ENCODE measurements at regions not wholly inside any gene's neighbourhood (a gene's known extent, or its start where the extent isn't known, plus 50 kb on each side); places are given as distances from the start of the nearest gene placed in this dataset.

GRCh38 chr5:56499901-56500300 lies 266.8 kb upstream of the ANKRD55 start:
- ChIA-PET CTCF (interaction anchor here (0.5 kb wide), 1 partner anchor 368 kb away, joined by 3 read pairs; no protein-coding TSS in a partner anchor), POLR2A (no interaction called here)
- intact Hi-C loops (cut with DNase I, micrococcal nuclease): no loop called here
- Mint-ChIP-seq H3K9me3 (peaks cover 2% of the 10 kb centered on the region), H3K27me3 (no peaks in the 10 kb centered on the region), H3K36me3 (ENCODE audit: low read depth) (no peaks in the 10 kb centered on the region), H3K27ac (no peak overlapping the region), H3K4me1 (ENCODE audit: low read depth) (peaks cover 33% of the 10 kb centered on the region), H3K4me3 (no peak overlapping the region)
- Histone ChIP-seq H3K4me1 (ENCODE audit: insufficient read depth, low read length) (peaks cover 11% of the 10 kb centered on the region), H3K4me3 (ENCODE audit: low read length) (no peak overlapping the region), H3K36me3 (ENCODE audit: insufficient read depth, low read length) (no peaks in the 10 kb centered on the region), H3K27me3 (ENCODE audit: control insufficient read depth in 1 of 2, insufficient read depth in 2 of 2, low read length in 2 of 2) (no peaks in the 10 kb centered on the region), H3K9me3 (ENCODE audit: control insufficient read depth in 1 of 2, insufficient read depth in 1 of 2, low read length in 2 of 2) (peaks cover 0 to 7% of the 10 kb centered on the region in 2 experiments), H3K27ac (ENCODE audit: low read depth in 1 of 2, low read length in 2 of 2) (no peak overlapping the region)
- DNase-seq (no peak), ATAC-seq (ENCODE audit: poor library complexity) (no peak)
- TF ChIP-seq CTCF (IDR thresholded peaks at IDR 0.05): no peak

GRCh38 chr5:56499491-56499890 lies 266.4 kb upstream of the ANKRD55 start:
- no peak for ATAC-seq (ENCODE audit: poor library complexity)

GRCh38 chr5:56498759-56499395 lies 265.7 kb upstream of the ANKRD55 start:
- Mint-ChIP-seq H3K4me3 (no peak overlapping the region), H3K36me3 (ENCODE audit: low read depth) (no peaks in the 10 kb centered on the region), H3K4me1 (ENCODE audit: low read depth) (peaks cover 33% of the 10 kb centered on the region), H3K27ac (no peak overlapping the region), H3K9me3 (no peaks in the 10 kb centered on the region), H3K27me3 (no peaks in the 10 kb centered on the region)
- no peak overlapping the region for H3K4me3 ChIP-seq (ENCODE audit: low read length)
- no peak for TF ChIP-seq CTCF (IDR thresholded peaks at IDR 0.05)
- DNase-seq: no peak
- H3K27me3 ChIP-seq (ENCODE audit: control insufficient read depth in 1 of 2, insufficient read depth in 2 of 2, low read length in 2 of 2): no peaks in the 10 kb centered on the region
- no peak for ATAC-seq (ENCODE audit: poor library complexity)
- POLR2A ChIA-PET: interaction anchor here (1.0 kb wide), 1 partner anchor 8 kb away, joined by 3 read pairs; no protein-coding TSS in a partner anchor
- CTCF ChIA-PET: interaction anchor here (0.5 kb wide), 1 partner anchor 367 kb away, joined by 3 read pairs; no protein-coding TSS in a partner anchor
- no peaks in the 10 kb centered on the region for H3K36me3 ChIP-seq (ENCODE audit: insufficient read depth, low read length)
- H3K9me3 ChIP-seq (ENCODE audit: control insufficient read depth in 1 of 2, insufficient read depth in 1 of 2, low read length in 2 of 2): peaks cover 0 to 7% of the 10 kb centered on the region in 2 experiments
- no peak overlapping the region for H3K27ac ChIP-seq (ENCODE audit: low read depth in 1 of 2, low read length in 2 of 2)
- H3K4me1 ChIP-seq (ENCODE audit: insufficient read depth, low read length): peaks cover 11% of the 10 kb centered on the region
- intact Hi-C loops (cut with DNase I, micrococcal nuclease): no loop called here

More at GRCh38 chr5:56499491-56499890, 266.4 kb upstream of the ANKRD55 start:
- Mint-ChIP-seq H3K36me3 (ENCODE audit: low read depth) (no peaks in the 10 kb centered on the region), H3K4me1 (ENCODE audit: low read depth) (peaks cover 33% of the 10 kb centered on the region), H3K27me3 (no peaks in the 10 kb centered on the region), H3K4me3 (no peak overlapping the region), H3K27ac (no peak overlapping the region), H3K9me3 (peaks cover 2% of the 10 kb centered on the region)
- peaks cover 11% of the 10 kb centered on the region for H3K4me1 ChIP-seq (ENCODE audit: insufficient read depth, low read length)
- ChIA-PET CTCF (interaction anchor here (0.5 kb wide), 1 partner anchor 368 kb away, joined by 3 read pairs; no protein-coding TSS in a partner anchor), POLR2A (interaction anchor here (1.0 kb wide), 1 partner anchor 9 kb away, joined by 3 read pairs; no protein-coding TSS in a partner anchor)
- H3K27ac ChIP-seq (ENCODE audit: low read depth in 1 of 2, low read length in 2 of 2): no peak overlapping the region
- H3K9me3 ChIP-seq (ENCODE audit: control insufficient read depth in 1 of 2, insufficient read depth in 1 of 2, low read length in 2 of 2): peaks cover 0 to 7% of the 10 kb centered on the region in 2 experiments
- no peak overlapping the region for H3K4me3 ChIP-seq (ENCODE audit: low read length)
- no peak for TF ChIP-seq CTCF (IDR thresholded peaks at IDR 0.05)
- H3K27me3 ChIP-seq (ENCODE audit: control insufficient read depth in 1 of 2, insufficient read depth in 2 of 2, low read length in 2 of 2): no peaks in the 10 kb centered on the region
- H3K36me3 ChIP-seq (ENCODE audit: insufficient read depth, low read length): no peaks in the 10 kb centered on the region
- no peak for DNase-seq
- intact Hi-C loops (cut with DNase I, micrococcal nuclease): no loop called here

Data from CD4-positive, alpha-beta T cell (primary cell).